PC-9 (cell line): ENCODE measurements at regions not wholly inside any gene's neighbourhood (a gene's known extent, or its start where the extent isn't known, plus 50 kb on each side); places are given as distances from the start of the nearest gene placed in this dataset.

Source experiments
- BruUV-seq: library from RNA; stranded (reverse); fragments of 400-500 nt; replicated peaks from 2 replicates; lab custom pipeline; 2021; lab: Mats Ljungman, UMichigan
- CTCF ChIA-PET: fragments of 300-600 bp; sonication (Branson Sonifier 250); formaldehyde crosslinking; loops from one replicate; lab custom pipeline; 2022; ENCODE audit warnings: antibody characterized with exemption; lab: Charles Lee
- POLR2A ChIA-PET: fragments of 300-600 bp; sonication (Branson Sonifier 250); formaldehyde crosslinking; loops from one replicate; lab custom pipeline; 2022; ENCODE audit warnings: antibody characterized with exemption; ENCODE audit not compliant: unreplicated experiment; lab: Charles Lee
- DNase-seq, 2 experiments: peaks; one replicate each; pipeline versions ENCODE4 v3.0.0 to v3.0.0-alpha.2; 2015 to 2022; ENCODE audit warnings: mixed read lengths in 1 of 2
- H2AFZ ChIP-seq: fragments of 200-600 bp; sonication (generic); 2 replicates; pipeline ENCODE4 v1.8.1; 2017; ENCODE audit warnings: antibody characterized with exemption
- H3F3A ChIP-seq: fragments of 200-600 bp; sonication (generic); 2 replicates; pipeline ENCODE4 v1.8.1; 2017; ENCODE audit warnings: antibody characterized with exemption, mild to moderate bottlenecking, low read depth; ENCODE audit not compliant: insufficient read depth
- H3K27ac ChIP-seq: fragments of 200-600 bp; sonication (generic); 2 replicates; pipeline ENCODE4 v1.6.1; 2016; ENCODE audit warnings: mixed run types
- H3K27me3 ChIP-seq: fragments of 200-600 bp; sonication (generic); 2 replicates; pipeline ENCODE4 v1.6.1; 2016; ENCODE audit warnings: low read depth, mixed run types; ENCODE audit not compliant: insufficient read depth
- H3K36me3 ChIP-seq: fragments of 200-600 bp; sonication (generic); 2 replicates; pipeline ENCODE4 v1.6.1; 2016; ENCODE audit warnings: low read depth, mixed run types
- H3K4me1 ChIP-seq: fragments of 200-600 bp; sonication (generic); replicated peaks from 2 replicates; pipeline ENCODE4 v1.6.1; 2016; ENCODE audit warnings: mixed run types; ENCODE audit not compliant: insufficient read depth
- H3K4me2 ChIP-seq: fragments of 200-600 bp; sonication (generic); 2 replicates; pipeline ENCODE4 v1.6.1; 2017; ENCODE audit warnings: mixed run types
- H3K4me3 ChIP-seq: fragments of 200-600 bp; sonication (generic); 2 replicates; pipeline ENCODE4 v1.6.1; 2016; ENCODE audit warnings: mixed run types
- H3K79me2 ChIP-seq: fragments of 200-600 bp; sonication (generic); 2 replicates; pipeline ENCODE4 v1.6.1; 2017; ENCODE audit warnings: low read depth, mixed run types
- H3K9me2 ChIP-seq: fragments of 200-600 bp; sonication (generic); 2 replicates; pipeline ENCODE4 v1.8.1; 2017; ENCODE audit warnings: mild to moderate bottlenecking; ENCODE audit not compliant: insufficient read depth
- H3K9me3 ChIP-seq: fragments of 200-600 bp; sonication (generic); 2 replicates; pipeline ENCODE4 v1.8.1; 2016; ENCODE audit warnings: low read depth; ENCODE audit not compliant: insufficient read depth
- H4K20me1 ChIP-seq: fragments of 200-600 bp; sonication (generic); 2 replicates; pipeline ENCODE4 v1.8.1; 2017; ENCODE audit not compliant: insufficient read depth
- CTCF ChIP-seq: fragments of 200-600 bp; sonication (generic); conservative IDR thresholded peaks from 2 replicates; pipeline ENCODE4 v1.6.1; 2017; ENCODE audit warnings: mixed run types, antibody characterized with exemption, mild to moderate bottlenecking, moderate library complexity
- EZH2 ChIP-seq: fragments of 200-600 bp; sonication (generic); IDR thresholded peaks from 2 replicates; pipeline ENCODE4 v1.8.0; 2017; ENCODE audit warnings: antibody characterized with exemption, low read depth
- intact Hi-C: fragments of 100-400 bp; cut with micrococcal nuclease; formaldehyde crosslinking; loops from one replicate; pipeline ENCODE4 v1.10.0; 2022; ENCODE audit not compliant: unreplicated experiment

- Histone ChIP-seq H2AFZ (no peak overlapping the region), H3K4me3 (no peak overlapping the region), H3K27ac (no peak overlapping the region), H3K36me3 (no peaks in the 10 kb centered on the region), H3K27me3 (no peaks in the 10 kb centered on the region), H3K9me2 (no peaks in the 10 kb centered on the region), H3F3A (no peaks in the 10 kb centered on the region), H4K20me1 (no peaks in the 10 kb centered on the region), H3K79me2 (no peaks in the 10 kb centered on the region), H3K4me1 (no peaks in the 10 kb centered on the region), H3K4me2 (no peak overlapping the region), H3K9me3 (0 out of 2 replicates have a peak, but pooled peaks cover 4% of the 10 kb centered on the region)
- intact Hi-C loops: no loop called here
- ChIA-PET POLR2A (no interaction called here), CTCF (no interaction called here)
- no TSS peak for BruUV-seq
- TF ChIP-seq EZH2 (no peak), CTCF (no peak)
- DNase-seq: no peak
Observed at GRCh38 chr12:75833268-75833667, 198.3 kb downstream of the PHLDA1 start.

- H3K9me2 ChIP-seq: no peaks in the 10 kb centered on the region
- H2AFZ ChIP-seq: no peak overlapping the region
- H3K27ac ChIP-seq: no peak overlapping the region
- H3K36me3 ChIP-seq: no peaks in the 10 kb centered on the region
- H3K9me3 ChIP-seq: 0 out of 2 replicates have a peak, but pooled peaks cover 12% of the 10 kb centered on the region
- no peak for DNase-seq
- H4K20me1 ChIP-seq: no peaks in the 10 kb centered on the region
- no peaks in the 10 kb centered on the region for H3K27me3 ChIP-seq
- H3F3A ChIP-seq: peaks cover 3% of the 10 kb centered on the region; the same call in 1 of the 2 replicates
- intact Hi-C loops: no loop called here
- TF ChIP-seq EZH2: no peak
- no peak for TF ChIP-seq CTCF
- H3K79me2 ChIP-seq: no peaks in the 10 kb centered on the region
- H3K4me3 ChIP-seq: no peak overlapping the region
- H3K4me1 ChIP-seq: peaks cover 10% of the 10 kb centered on the region
- no peak overlapping the region for H3K4me2 ChIP-seq
- CTCF ChIA-PET: no interaction called here
- POLR2A ChIA-PET: no interaction called here
- BruUV-seq: no TSS peak
Observed at GRCh38 chr12:75831402-75831801, 200.2 kb downstream of the PHLDA1 start.

- no peaks in the 10 kb centered on the region for H4K20me1 ChIP-seq
- no peak for DNase-seq
- H3K4me1 ChIP-seq: peaks cover 41% of the 10 kb centered on the region
- no TSS peak for BruUV-seq
- H2AFZ ChIP-seq: no peak overlapping the region
- H3F3A ChIP-seq: peaks cover 20% of the 10 kb centered on the region
- H3K79me2 ChIP-seq: no peaks in the 10 kb centered on the region
- intact Hi-C loops: loop anchor here (5.0 kb wide), 2 partner anchors 35 to 65 kb away; no protein-coding TSS in a partner anchor
- H3K9me3 ChIP-seq: peaks cover 19% of the 10 kb centered on the region
- TF ChIP-seq EZH2: no peak
- no peak for TF ChIP-seq CTCF
- H3K9me2 ChIP-seq: no peaks in the 10 kb centered on the region
- POLR2A ChIA-PET: no interaction called here
- no peak overlapping the region for H3K4me2 ChIP-seq
- CTCF ChIA-PET: no interaction called here
- peak overlapping the region; percentile 87; the same call in 1 of the 2 replicates for H3K27ac ChIP-seq
- no peak overlapping the region for H3K4me3 ChIP-seq
- H3K36me3 ChIP-seq: no peaks in the 10 kb centered on the region
- no peaks in the 10 kb centered on the region for H3K27me3 ChIP-seq
Observed at GRCh38 chr12:75827061-75827460, 204.5 kb downstream of the PHLDA1 start.
